PC-3 (cell line): ENCODE measurements at regions not wholly inside any gene's neighbourhood (a gene's known extent, or its start where the extent isn't known, plus 50 kb on each side); places are given as distances from the start of the nearest gene placed in this dataset.

Source experiments
- ATAC-seq: fragments of 200-7000 bp; cut with Tn5 transposase; 2 replicates; pipeline ENCODE4 v1.9.1; 2020; ENCODE audit warnings: mild to moderate bottlenecking, moderate library complexity
- BruUV-seq: library from RNA; stranded (reverse); fragments of 400-500 nt; replicated peaks from 2 replicates; lab custom pipeline; 2021; lab: Mats Ljungman, UMichigan
- CTCF ChIA-PET: fragments of 300-600 bp; sonication (Branson Sonifier 250); formaldehyde crosslinking; loops from one replicate; lab custom pipeline; 2022; ENCODE audit warnings: antibody characterized with exemption; lab: Charles Lee
- POLR2A ChIA-PET: fragments of 300-600 bp; sonication (Branson Sonifier 250); formaldehyde crosslinking; loops from one replicate; lab custom pipeline; 2022; ENCODE audit warnings: antibody characterized with exemption; ENCODE audit not compliant: unreplicated experiment; lab: Charles Lee
- DNase-seq: peaks from one replicate; pipeline ENCODE4 v3.0.0-alpha.2; 2015
- H2AFZ ChIP-seq: fragments of 300-600 bp; sonication (generic); 2 replicates; pipeline ENCODE4 v1.6.0; 2016; ENCODE audit warnings: antibody characterized with exemption, low read length
- H3F3A ChIP-seq: fragments of 300-600 bp; sonication (generic); one replicate; pipeline ENCODE4 v1.6.0; 2017; ENCODE audit warnings: antibody characterized with exemption, low read length, control low read depth, mild to moderate bottlenecking; ENCODE audit not compliant: unreplicated experiment
- H3K27ac ChIP-seq: fragments of 300-600 bp; sonication (generic); 2 replicates; pipeline ENCODE4 v1.5.1; 2016; ENCODE audit warnings: mild to moderate bottlenecking, low read length
- H3K27me3 ChIP-seq: fragments of 300-600 bp; sonication (generic); 2 replicates; pipeline ENCODE4 v1.6.1; 2016; ENCODE audit warnings: low read length, mixed read lengths
- H3K36me3 ChIP-seq: fragments of 300-600 bp; sonication (generic); 2 replicates; pipeline ENCODE4 v1.6.1; 2016; ENCODE audit warnings: low read depth, mixed run types, low read length, mixed read lengths
- H3K4me1 ChIP-seq: fragments of 300-600 bp; sonication (generic); 2 replicates; pipeline ENCODE4 v1.5.1; 2016; ENCODE audit warnings: low read length; ENCODE audit not compliant: insufficient read depth
- H3K4me2 ChIP-seq: fragments of 300-600 bp; sonication (generic); 2 replicates; pipeline ENCODE4 v1.6.0; 2016; ENCODE audit warnings: low read length
- H3K4me3 ChIP-seq: fragments of 300-600 bp; sonication (generic); 2 replicates; pipeline ENCODE4 v1.5.1; 2016; ENCODE audit warnings: mild to moderate bottlenecking, low read length, mixed read lengths
- H3K79me2 ChIP-seq: fragments of 300-600 bp; sonication (generic); 2 replicates; pipeline ENCODE4 v1.6.1; 2017; ENCODE audit warnings: low read length, mixed read lengths
- H3K9ac ChIP-seq: fragments of 300-600 bp; sonication (generic); 2 replicates; pipeline ENCODE4 v1.6.0; 2016; ENCODE audit warnings: mild to moderate bottlenecking, low read length
- H3K9me2 ChIP-seq: fragments of 300-600 bp; sonication (generic); replicated peaks from 2 replicates; pipeline ENCODE4 v1.6.1; 2016; ENCODE audit warnings: mixed run types, low read length, mixed read lengths
- H3K9me3 ChIP-seq: fragments of 300-600 bp; sonication (generic); 2 replicates; pipeline ENCODE4 v1.6.1; 2016; ENCODE audit warnings: low read length, mixed read lengths
- H4K20me1 ChIP-seq: fragments of 300-600 bp; sonication (generic); 2 replicates; pipeline ENCODE4 v1.6.1; 2016; ENCODE audit warnings: low read length, mixed read lengths
- CTCF ChIP-seq: fragments of 300-600 bp; sonication (generic); conservative IDR thresholded peaks from 2 replicates; pipeline ENCODE4 v1.5.1; 2017; ENCODE audit warnings: antibody characterized with exemption, low read depth, mild to moderate bottlenecking, low read length
- EZH2 ChIP-seq: fragments of 300-600 bp; sonication (generic); IDR thresholded peaks from one replicate; pipeline ENCODE4 v1.6.1; 2017; ENCODE audit warnings: antibody characterized with exemption, mild to moderate bottlenecking, low read length; ENCODE audit not compliant: unreplicated experiment
- EZH2phosphoT487 ChIP-seq: fragments of 300-600 bp; sonication (generic); IDR thresholded peaks from 2 replicates; pipeline ENCODE4 v1.6.1; 2018; ENCODE audit warnings: mild to moderate bottlenecking, antibody characterized with exemption, low read length, borderline replicate concordance
- intact Hi-C: fragments of 100-400 bp; cut with micrococcal nuclease; formaldehyde crosslinking; loops from 2 replicates; pipeline ENCODE4 v1.9.0; 2023

GRCh38 chr2:237180987-237181386 lies 95.3 kb downstream of the COPS8 start:
- Histone ChIP-seq H3K27ac (no peak overlapping the region), H3K27me3 (no peaks in the 10 kb centered on the region), H3K4me1 (peaks cover 45% of the 10 kb centered on the region), H3K79me2 (no peaks in the 10 kb centered on the region), H3K9me2 (no peaks in the 10 kb centered on the region), H3K4me2 (no peak overlapping the region), H3K9ac (no peak overlapping the region), H3K4me3 (no peak overlapping the region), H3K36me3 (no peaks in the 10 kb centered on the region), H4K20me1 (no peaks in the 10 kb centered on the region), H2AFZ (no peak overlapping the region), H3F3A (no peaks in the 10 kb centered on the region), H3K9me3 (no peaks in the 10 kb centered on the region)
- ATAC-seq (no peak), DNase-seq (no peak)
- CTCF ChIA-PET: no interaction called here
- intact Hi-C loops: no loop called here
- no TSS peak for BruUV-seq
- POLR2A ChIA-PET: no interaction called here
- TF ChIP-seq EZH2phosphoT487 (no peak), CTCF (no peak), EZH2 (no peak)

GRCh38 chr2:237181844-237182243 lies 96.2 kb downstream of the COPS8 start:
- Histone ChIP-seq H3K4me3 (no peak overlapping the region), H3K9ac (no peak overlapping the region), H3K9me2 (no peaks in the 10 kb centered on the region), H3K9me3 (no peaks in the 10 kb centered on the region), H3K27me3 (no peaks in the 10 kb centered on the region), H3K4me2 (no peak overlapping the region), H4K20me1 (no peaks in the 10 kb centered on the region), H3K36me3 (no peaks in the 10 kb centered on the region), H3K27ac (no peak overlapping the region), H3F3A (no peaks in the 10 kb centered on the region), H3K79me2 (no peaks in the 10 kb centered on the region), H3K4me1 (peaks cover 39% of the 10 kb centered on the region), H2AFZ (no peak overlapping the region)
- TF ChIP-seq EZH2phosphoT487 (no peak), CTCF (no peak), EZH2 (no peak)
- BruUV-seq: no TSS peak
- POLR2A ChIA-PET: no interaction called here
- CTCF ChIA-PET: interaction anchor here (0.6 kb wide), 1 partner anchor 390 kb away, joined by 3 read pairs; no protein-coding TSS in a partner anchor
- ATAC-seq: no peak
- intact Hi-C loops: no loop called here
- DNase-seq: no peak

GRCh38 chr2:237182422-237183123 lies 96.9 kb downstream of the COPS8 start:
- no peak overlapping the region for H3K4me2 ChIP-seq
- H3K4me3 ChIP-seq: no peak overlapping the region
- peaks cover 33% of the 10 kb centered on the region for H3K4me1 ChIP-seq
- ChIA-PET POLR2A (no interaction called here), CTCF (no interaction called here)
- no peak for TF ChIP-seq CTCF
- TF ChIP-seq EZH2phosphoT487: no peak
- H4K20me1 ChIP-seq: no peaks in the 10 kb centered on the region
- no peak overlapping the region for H3K9ac ChIP-seq
- ATAC-seq (no peak), DNase-seq (no peak)
- intact Hi-C loops: no loop called here
- H3K27me3 ChIP-seq: no peaks in the 10 kb centered on the region
- no TSS peak for BruUV-seq
- H3K9me3 ChIP-seq: no peaks in the 10 kb centered on the region
- no peaks in the 10 kb centered on the region for H3K9me2 ChIP-seq
- no peaks in the 10 kb centered on the region for H3K36me3 ChIP-seq
- H3K27ac ChIP-seq: no peak overlapping the region
- no peaks in the 10 kb centered on the region for H3F3A ChIP-seq
- H2AFZ ChIP-seq: no peak overlapping the region
- no peaks in the 10 kb centered on the region for H3K79me2 ChIP-seq
